ENCODE measurements at regions not wholly inside any gene's neighbourhood (a gene's known extent, or its start where the extent isn't known, plus 50 kb on each side); places are given as distances from the start of the nearest gene placed in this dataset.

DNA sequence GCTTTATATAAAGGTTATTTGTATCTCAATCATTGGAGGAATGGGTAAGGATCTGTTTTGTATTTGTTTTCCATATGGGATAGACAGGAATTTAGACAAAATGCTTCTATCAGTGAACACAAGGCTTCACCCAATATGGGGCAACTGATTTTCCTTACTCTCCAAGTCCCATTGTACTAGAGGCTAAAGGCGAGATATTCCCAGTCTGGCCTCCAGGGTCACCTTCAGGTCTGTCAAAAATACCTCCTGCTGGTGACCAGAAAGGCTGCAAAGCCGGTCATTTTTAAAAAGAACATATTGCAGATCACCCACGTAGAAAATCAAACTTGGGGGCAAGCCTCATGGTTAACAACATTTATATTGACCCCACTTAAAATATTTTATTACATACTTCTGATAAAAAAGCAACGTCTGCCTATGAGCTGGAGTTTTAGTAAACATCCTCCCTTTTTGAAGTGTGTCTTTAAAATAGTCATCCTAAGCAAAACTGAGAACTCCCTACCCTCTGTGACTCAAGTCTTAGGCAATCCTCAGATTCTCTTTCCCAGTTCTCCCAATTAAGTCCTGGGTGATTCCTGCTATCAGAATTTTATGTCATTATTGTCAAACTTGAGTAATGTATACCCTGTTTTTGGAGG is 276.6 kb downstream of the MREG start:
- H3K4me3 ChIP-seq (ENCODE audit: control insufficient read depth, low read depth, low read length): no peak overlapping the region
- TF ChIP-seq, protein P1, sequence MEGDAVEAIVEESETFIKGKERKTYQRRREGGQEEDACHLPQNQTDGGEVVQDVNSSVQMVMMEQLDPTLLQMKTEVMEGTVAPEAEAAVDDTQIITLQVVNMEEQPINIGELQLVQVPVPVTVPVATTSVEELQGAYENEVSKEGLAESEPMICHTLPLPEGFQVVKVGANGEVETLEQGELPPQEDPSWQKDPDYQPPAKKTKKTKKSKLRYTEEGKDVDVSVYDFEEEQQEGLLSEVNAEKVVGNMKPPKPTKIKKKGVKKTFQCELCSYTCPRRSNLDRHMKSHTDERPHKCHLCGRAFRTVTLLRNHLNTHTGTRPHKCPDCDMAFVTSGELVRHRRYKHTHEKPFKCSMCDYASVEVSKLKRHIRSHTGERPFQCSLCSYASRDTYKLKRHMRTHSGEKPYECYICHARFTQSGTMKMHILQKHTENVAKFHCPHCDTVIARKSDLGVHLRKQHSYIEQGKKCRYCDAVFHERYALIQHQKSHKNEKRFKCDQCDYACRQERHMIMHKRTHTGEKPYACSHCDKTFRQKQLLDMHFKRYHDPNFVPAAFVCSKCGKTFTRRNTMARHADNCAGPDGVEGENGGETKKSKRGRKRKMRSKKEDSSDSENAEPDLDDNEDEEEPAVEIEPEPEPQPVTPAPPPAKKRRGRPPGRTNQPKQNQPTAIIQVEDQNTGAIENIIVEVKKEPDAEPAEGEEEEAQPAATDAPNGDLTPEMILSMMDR (IDR thresholded peaks at IDR 0.05; ENCODE audit: control insufficient read depth, insufficient read depth, low read depth, low read length, missing control alignments): peak; percentile 50
- peak; percentile 73 for DNase-seq (ENCODE audit: low read depth)

DNA sequence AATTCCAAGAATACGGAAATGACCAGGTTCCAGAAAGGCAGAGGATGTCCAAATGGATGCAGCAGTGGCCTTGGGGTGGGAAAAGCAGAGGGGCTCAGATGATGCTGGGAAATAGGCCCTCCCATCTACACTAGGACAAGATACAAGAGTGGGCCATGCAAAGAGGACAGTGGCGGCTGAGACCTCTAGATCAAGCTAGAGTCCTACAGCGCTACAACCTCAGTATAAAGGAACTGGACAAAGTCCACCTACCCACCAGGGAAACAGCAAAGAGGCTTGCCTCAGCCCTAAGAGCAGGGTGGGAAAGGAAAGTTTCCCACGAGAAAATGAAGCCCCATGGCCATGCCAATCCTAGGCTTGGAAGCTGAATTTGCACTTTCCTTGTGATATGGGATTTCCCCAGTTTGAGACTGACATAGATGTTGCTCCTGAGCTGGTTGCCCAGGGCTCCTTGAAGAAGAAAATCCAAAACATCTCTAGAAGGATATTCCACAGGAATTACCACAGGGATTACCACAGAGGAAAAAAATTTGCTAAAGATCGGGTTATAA is 282.2 kb downstream of the MREG start:
- TF ChIP-seq, protein P1 (IDR thresholded peaks at IDR 0.05; ENCODE audit: control insufficient read depth, insufficient read depth, low read depth, low read length, missing control alignments): no peak
- no peak for DNase-seq (ENCODE audit: low read depth)
- no peak overlapping the region for H3K4me3 ChIP-seq (ENCODE audit: control insufficient read depth, low read depth, low read length)

DNA sequence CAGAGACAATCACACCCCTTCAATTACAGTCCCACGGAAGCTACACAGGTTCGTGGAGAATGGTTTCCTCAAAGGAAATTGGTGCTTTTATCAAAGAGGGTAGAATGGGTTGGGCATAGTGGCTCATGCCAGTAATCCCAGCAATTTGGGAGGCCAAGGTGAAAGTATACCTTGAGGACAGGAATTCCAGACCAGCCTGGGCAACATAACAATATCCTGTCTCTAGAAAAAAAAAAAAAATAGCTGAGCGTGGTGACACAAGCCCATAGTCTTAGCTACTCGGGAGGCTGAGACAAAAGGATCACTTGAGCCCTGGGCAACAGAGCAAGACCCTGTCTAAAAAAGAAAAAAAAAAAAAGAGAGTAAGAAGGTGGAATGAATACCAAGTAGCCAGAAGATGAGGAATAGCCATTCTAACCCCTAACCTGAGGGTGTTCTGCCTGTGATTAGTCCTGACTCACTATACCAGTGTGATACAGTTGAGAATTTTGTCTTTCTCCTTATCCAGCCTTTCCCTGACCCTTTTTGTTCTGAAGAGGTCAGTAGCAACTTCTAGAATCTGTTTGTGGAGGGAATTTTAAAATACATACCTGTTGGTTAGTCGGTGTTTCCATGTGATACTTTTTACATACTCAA is 283.2 kb downstream of the MREG start:
- H3K4me3 ChIP-seq (ENCODE audit: control insufficient read depth, low read depth, low read length): no peak overlapping the region
- TF ChIP-seq, protein P1 (IDR thresholded peaks at IDR 0.05; ENCODE audit: control insufficient read depth, insufficient read depth, low read depth, low read length, missing control alignments): no peak
- DNase-seq (ENCODE audit: low read depth): no peak

DNA sequence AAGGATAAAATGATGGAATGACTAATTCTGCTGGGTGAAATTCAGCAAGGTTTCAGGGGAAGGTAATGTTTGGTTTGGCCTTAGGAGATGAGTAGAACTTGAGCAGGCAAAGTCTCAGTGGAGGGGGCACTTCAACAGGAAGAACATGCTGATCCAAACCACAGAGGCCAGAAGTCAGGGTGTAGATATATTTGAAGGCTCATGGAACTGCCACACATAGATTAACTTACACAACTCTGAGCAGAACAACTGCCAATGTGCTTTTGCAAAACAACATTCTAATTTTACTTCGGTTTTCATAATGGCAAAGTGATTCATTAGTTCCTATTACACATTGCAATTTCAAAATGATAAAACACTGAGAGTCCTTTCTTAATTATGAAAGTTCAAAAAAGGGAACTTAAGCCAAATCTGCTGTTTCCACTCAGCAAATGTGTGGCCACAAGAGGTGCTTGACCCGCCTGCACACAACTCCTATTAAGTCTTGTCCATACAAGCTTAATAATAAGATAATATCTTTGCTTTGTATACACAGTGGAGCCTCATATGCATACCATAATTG is 284.8 kb downstream of the MREG start:
- peak; percentile 98 for DNase-seq (ENCODE audit: low read depth)
- no peak overlapping the region for H3K4me3 ChIP-seq (ENCODE audit: control insufficient read depth, low read depth, low read length)
- TF ChIP-seq, protein P1 (IDR thresholded peaks at IDR 0.05; ENCODE audit: control insufficient read depth, insufficient read depth, low read depth, low read length, missing control alignments): no peak

DNA sequence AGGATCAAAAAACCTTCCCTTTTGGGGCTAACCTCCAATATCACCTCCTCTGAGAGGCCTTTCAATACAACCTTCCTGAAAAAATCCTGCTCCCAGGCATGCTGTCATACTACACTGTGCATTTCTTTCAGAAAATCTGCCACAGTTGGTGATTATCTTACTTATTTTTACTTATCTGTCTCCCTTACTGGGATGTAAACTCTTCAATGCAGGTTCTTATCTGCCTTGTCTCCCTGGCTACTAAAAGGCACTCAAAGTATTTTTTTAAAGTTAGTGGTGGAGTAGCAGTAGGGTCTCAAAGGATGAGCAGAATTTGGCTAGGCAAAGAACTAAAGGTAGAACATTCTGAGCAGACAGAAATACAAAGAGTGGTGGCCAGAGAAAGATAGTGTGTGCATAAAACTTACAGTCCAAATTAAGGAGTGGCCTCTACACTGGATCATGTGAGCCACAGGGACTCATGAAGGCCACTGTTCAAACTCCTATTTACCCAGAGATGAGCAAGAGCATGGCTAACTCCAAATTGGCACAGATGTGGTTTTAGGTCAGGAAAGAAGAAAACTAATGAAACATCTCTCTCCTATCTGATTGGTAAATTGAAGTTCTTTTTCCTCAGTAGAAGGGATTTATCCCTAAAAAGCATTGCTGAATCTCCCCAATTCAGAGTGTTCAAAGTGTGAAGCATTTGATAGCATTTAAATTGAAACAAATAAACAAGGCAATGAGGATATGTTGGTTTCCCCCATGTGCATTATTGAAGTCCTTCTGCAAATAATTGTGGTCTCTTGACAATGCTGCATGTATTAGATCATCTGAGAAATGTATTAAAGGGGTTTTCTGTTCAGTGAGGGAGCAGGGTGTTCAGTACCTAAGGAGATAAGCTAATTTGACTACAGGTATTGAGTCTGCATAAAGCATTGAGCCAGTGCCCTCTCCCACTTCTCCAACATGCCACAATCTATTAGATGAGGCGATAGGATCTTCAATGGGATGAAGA is 285.5 kb downstream of the MREG start:
- TF ChIP-seq, protein P1 (IDR thresholded peaks at IDR 0.05; ENCODE audit: control insufficient read depth, insufficient read depth, low read depth, low read length, missing control alignments): no peak
- DNase-seq (ENCODE audit: low read depth): no peak
- H3K4me3 ChIP-seq (ENCODE audit: control insufficient read depth, low read depth, low read length): no peak overlapping the region

DNA sequence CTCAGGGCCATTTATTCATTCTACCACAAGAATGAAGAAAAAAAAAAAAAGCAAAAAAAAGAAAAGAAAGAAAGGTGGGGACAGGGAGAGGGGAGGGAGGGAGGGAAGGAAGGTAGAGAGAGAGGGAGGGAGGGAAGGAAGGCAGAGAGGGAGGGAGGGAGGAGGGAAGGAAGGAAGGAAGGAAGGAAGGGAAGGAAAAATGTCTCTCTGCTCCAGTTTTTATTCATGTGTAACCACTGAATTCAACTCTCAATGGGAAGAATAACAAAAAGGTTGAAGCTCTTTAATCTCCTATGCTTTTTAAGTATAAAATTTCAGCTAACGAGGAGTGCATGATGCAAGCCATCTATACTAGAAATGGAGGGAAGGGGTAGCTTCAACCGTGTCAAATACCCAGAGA is 287.3 kb downstream of the MREG start:
- TF ChIP-seq, protein P1 (IDR thresholded peaks at IDR 0.05; ENCODE audit: control insufficient read depth, insufficient read depth, low read depth, low read length, missing control alignments): no peak
- no peak for DNase-seq (ENCODE audit: low read depth)
- no peak overlapping the region for H3K4me3 ChIP-seq (ENCODE audit: control insufficient read depth, low read depth, low read length)
